Glomerular visceral epithelial cell (primary cell): ENCODE measurements at regions not wholly inside any gene's neighbourhood (a gene's known extent, or its start where the extent isn't known, plus 50 kb on each side); places are given as distances from the start of the nearest gene placed in this dataset.
"Not testable (repeated sequence)": the region's sequence is repeated elsewhere in the genome, so short reads cannot be mapped to it uniquely, and the experiment has no call there.

ENCODE experiments used
- DNase-seq: peaks from one replicate; pipeline ENCODE4 v3.0.0-alpha.2; 2016; ENCODE audit errors: extremely low spot score

DNA sequence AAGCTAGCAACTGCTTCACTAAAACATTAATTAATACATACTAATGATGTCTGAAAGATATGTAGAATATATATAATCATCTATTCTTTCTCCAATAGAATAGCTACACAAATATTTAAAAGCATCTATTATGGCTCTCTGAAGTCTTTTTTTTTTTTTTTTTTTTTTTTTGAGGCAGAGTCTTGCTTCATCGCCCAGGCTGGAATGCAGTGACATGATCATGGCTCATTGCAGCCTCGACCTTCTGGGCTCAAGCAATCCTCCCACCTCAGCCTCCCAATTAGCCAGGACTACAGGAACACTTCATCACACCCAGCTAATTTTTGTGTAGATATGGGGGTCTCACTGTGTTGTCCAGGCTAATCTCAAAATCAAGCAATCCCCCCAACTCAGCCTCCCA lies 120.4 kb upstream of the KYNU start:
- DNase-seq = no peak

- peak; percentile 7 for DNase-seq
These were observed 121.0 kb upstream of the KYNU start for GRCh38 chr2:142756430-142756829.

GRCh38 chr2:142755191-142755590 lies 122.3 kb upstream of the KYNU start:
- no peak for DNase-seq

- no peak for DNase-seq
These were observed 123.3 kb upstream of the KYNU start for GRCh38 chr2:142754182-142754581.

- DNase-seq = no peak
These were observed 126.6 kb upstream of the KYNU start for GRCh38 chr2:142750858-142751257.

GRCh38 chr2:142748559-142749099 lies 128.8 kb upstream of the KYNU start:
- no peak for DNase-seq

DNA sequence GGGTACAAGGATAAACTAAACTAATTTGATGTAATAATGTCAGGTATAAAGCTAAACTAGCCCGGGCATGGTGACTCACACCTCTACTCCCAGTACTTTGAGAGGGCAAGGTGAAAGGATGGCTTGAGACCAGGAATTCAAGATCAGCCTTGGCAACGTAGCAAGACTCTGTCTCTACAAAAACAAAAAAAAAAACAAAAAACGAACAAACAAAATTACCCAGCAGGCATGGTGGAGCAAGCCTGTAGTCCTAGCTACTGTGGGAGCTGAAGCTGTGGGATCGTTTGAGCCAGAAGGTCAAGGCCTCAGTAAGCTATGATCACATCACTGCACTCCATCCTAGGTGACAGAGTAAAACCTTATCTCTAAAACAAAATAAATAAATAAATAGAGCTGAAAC lies 131.8 kb upstream of the KYNU start:
- DNase-seq = no peak

DNA sequence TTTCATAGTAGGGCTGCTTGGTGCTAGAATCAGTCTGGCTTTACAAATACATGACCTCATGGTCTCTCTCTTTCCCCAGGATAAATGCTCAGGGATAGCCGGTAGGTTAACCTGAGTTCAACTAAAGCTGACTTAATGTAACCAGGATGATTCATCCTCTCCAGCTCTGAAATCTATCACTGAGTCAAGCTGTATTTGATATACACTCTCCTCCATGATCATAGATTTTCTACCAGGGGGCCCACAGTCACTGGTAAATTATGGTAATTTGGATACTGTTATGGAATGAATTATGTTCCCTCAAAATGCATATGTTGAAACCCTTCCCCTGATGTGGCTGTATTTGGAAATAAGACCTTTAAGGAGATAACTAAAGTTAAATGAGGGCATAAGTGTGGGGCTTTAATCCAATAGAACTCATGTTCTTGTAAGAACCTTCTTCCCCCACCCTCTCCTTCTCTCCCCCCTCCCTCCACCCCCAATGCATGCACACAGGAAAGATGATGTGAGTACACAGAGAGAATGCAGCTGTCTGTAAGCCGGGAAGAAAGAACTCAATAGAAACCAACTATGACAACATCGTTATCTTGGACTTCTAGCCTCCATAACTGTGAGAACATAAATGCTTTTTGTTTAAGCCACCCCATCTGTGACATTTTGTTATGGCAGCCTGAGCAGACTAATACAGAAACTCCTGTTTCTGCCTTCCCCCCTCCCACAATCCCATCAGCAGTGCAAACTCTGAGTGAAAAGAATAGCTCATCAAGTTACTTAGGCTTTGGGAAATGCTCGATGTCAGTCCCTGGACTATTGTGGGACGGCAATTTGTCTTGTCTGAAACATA lies 134.9 kb upstream of the KYNU start:
- DNase-seq = peak; percentile 45

DNA sequence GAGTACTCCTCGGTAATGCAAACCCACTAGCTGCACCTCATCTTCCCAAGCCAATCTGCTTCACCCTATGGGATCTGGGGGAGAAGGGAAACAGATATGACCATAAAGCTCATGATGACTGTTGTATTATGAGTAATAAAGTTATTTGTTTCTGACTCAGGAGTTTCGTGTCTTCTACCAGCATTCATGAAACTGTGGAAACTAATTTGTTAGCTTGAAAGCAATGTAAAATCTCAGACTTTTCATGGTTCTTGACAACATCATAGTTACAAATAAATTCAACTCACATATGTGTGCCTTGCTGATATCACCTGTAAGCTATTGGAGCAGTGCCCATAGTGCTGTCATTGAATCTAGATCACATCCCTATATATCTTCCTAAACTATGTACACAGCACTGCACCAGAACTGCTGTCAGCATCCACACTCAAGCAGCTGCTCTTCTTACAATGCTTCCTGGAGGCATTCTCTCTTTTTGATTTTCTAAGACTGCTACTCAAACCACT lies 135.6 kb upstream of the KYNU start:
- DNase-seq = no peak

DNA sequence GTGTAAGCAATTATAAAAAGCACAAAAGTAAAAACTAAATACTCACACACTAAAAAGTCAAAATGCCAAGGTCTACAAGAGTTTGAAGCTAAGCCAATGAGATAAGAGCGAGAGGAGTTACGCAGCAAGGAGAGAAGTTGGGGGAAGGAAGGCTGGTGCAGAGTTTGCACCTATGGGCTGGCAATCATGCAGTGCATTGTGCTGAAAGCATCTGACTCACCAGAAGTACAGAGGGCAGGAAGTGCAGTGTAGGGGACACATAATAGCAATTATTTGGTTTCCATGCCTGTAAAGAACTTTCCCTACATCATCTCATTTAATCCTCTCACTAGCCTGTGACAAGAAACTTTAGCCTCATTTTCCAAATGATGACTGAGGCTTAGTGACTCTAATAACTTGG lies 142.7 kb upstream of the KYNU start:
- no peak for DNase-seq

GRCh38 chr2:142734231-142734630 lies 143.2 kb upstream of the KYNU start:
- DNase-seq = no peak

DNA sequence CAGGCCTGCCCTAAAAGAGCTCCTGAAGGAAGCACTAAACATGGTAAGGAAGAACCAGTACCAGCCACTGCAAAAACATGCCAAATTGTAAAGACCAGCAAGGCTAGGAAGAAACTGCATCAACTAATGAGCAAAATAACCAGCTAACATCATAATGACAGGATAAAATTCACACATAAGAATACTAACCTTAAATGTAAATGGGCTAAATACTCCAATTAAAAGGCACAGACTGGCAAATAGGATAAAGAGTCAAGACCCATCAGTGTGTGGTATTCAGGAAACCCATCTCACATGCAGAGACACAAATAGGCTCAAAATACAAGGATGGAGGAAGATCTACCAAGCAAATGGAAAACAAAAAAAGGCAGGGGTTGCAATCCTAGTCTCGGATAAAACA lies 147.7 kb upstream of the KYNU start:
- DNase-seq = not testable (repeated sequence)

DNA sequence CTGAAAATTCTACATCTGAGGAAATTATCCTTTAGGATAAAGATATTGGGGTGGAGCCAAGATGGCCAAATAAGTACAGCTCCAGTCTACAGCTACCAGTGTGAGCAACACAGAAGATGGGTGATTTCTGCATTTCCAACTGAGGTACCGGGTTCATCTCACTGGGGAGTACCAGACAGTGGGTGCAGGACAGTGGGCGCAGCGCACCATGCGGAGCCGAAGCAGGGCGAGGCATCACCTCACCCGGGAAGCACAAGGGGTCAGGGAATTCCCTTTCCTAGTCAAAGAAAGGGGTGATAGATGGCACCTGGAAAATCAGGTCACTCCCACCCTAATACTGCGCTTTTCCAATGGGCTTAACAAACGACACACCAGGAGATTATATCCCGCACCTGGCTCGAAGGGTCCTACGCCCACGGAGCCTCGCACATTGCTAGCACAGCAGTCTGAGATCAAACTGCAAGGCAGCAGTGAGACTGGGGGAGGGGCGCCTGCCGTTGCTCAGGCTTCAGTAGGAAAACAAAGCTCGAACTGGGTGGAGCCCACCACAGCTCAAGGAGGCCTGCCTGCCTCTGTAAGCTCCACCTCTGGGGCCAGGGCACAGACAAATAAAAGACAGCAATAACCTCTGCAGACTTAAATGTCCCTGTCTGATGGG lies 149.5 kb upstream of the KYNU start:
- not testable (repeated sequence) for DNase-seq

DNA sequence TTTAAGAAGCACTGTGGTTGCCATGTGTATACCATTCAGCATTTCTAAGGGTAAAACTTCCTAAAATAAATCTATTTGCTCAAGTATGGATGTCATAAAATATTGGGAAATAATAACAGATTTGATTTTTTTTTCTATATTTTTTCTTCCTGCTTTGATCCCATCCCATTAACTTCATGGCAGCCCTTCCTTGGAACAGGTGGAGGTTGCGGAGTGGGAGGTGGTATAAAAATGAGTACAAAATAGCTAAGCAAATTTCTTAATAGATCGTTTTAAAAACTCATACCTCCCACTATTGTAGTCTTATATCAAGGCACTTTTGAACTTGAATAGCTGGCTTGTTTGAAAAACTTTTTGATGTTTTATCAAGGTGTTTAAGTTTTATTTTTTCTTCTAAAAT lies 152.1 kb upstream of the KYNU start:
- DNase-seq = no peak

- DNase-seq = no peak
These were observed 152.6 kb upstream of the KYNU start for GRCh38 chr2:142724713-142725349.

DNA sequence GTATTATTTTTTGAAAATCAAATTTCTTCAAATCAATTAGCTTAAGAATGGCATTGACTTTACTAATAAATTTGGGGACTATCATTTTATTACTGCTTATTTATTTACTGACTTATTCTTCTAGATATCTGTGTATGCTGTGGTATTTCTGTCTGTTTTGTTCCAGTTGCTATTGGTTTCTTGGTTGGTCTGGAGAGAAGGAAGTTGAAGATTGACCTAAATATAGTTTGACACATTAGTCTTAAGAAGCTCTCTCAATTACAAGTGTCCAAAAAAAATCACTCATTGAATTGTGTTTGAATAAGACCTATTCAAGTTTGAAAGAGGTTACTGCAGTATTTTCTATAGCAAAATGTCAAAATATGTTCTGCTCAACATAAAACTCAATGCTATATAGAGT lies 153.3 kb upstream of the KYNU start:
- DNase-seq = no peak

GRCh38 chr2:142723236-142723635 lies 154.2 kb upstream of the KYNU start:
- no peak for DNase-seq

DNA sequence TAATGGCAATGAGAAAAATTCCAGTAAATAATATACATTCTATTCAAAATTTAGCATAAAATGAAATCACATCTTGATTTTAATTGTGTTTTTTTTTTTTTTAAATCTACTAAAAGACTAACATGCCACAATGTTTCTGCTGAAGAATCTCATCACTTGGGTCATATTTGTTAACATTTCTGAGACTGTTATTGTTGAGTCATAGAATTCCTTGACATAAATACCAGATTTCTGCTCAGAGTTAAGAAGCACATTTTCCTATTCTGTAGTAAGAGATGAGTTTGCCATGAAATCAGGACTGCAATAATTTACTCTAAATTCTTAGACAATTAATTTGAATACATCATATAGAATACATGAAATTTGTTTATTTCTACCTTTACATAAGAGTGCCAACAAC lies 154.9 kb upstream of the KYNU start:
- no peak for DNase-seq

DNA sequence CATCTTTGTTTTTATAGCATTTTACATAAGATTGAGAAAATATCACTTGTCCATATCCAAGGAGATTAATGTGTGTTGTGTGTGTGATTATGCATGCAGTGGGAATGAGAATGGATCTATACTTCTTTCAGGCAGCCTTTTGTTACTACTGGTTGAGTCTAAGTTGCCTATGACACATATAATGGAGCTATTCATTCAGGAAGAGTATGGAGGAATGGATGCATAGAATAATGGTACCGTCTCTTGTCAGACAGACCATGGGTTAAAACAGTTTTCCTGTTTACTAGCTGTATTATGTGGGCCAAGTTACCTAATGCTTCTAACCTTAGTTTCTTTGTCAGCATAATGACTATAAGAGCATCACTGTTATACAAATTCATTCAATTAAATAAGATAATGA lies 155.4 kb upstream of the KYNU start:
- DNase-seq = no peak

GRCh38 chr2:142721015-142721414 lies 156.4 kb upstream of the KYNU start:
- DNase-seq = no peak

GRCh38 chr2:142718576-142719155 lies 158.8 kb upstream of the KYNU start:
- no peak for DNase-seq
